NCI-H1694 treated with DMSO at 0.1 percent for 48 hours (cell line): ENCODE measurements at regions not wholly inside any gene's neighbourhood (a gene's known extent, or its start where the extent isn't known, plus 50 kb on each side); places are given as distances from the start of the nearest gene placed in this dataset.
"Not testable (repeated sequence)": the region's sequence is repeated elsewhere in the genome, so short reads cannot be mapped to it uniquely, and the experiment has no call there.

Experiments
- DNase-seq: peaks from one replicate; lab custom pipeline; 2025; lab: John Stamatoyannopoulos, UW

GRCh38 chr17:31748881-31749280 lies 110.2 kb downstream of the COPRS start:
- no peak for DNase-seq

DNA sequence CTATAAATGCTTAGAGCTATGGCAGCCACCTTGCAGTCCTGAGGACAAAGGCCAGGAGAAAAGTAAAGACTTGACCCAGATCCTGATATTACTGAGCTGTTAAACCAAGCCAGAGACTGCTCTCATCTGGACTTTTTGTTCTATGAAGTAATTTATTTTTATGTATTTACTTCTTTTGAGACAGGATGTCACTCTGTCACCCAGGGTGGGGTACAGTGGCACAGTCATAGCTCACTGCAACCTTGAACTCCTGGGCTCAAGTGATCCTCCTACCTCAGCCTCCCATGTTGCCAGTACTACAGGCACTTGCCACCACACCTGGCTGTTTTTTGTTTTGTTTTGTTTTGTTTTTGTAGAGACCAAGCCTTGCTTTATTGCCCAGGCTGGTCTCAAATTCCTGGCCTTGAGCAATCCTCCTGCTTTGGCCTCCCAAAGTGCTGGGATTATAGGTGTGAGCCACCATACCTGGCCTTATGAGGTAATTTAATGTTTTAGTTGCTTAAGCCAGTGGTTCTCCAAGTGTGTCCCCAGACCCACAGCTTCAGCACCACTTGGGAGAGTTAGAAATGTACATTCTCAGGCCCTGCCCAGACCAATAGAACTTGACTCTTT lies 112.1 kb downstream of the COPRS start:
- DNase-seq, result no peak

- peak; percentile 72 for DNase-seq
These were observed 113.0 kb downstream of the COPRS start for GRCh38 chr17:31745964-31746600.

GRCh38 chr17:31744511-31744951 lies 114.5 kb downstream of the COPRS start:
- no peak for DNase-seq

DNA sequence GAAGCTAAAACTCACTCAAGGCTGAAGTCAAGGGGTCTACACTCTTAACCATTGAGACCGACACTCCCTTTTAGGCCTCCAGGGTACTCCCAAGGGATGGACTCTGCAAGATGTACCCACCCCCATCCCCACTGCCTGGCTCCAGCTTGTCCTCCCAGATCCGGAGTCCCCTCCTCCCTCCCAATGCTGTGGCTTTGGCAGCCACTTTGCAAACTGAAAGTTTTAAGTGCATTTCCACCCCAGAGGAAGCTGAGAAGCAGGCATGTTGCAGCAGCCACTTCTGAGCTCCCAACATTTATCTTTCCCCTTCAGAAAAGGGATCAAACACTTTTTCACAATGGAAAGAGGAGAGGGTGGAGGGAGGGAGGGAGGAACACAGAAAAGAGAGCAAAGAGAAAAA lies 115.2 kb downstream of the COPRS start:
- no peak for DNase-seq

- DNase-seq, result no peak
These were observed 117.7 kb downstream of the COPRS start for GRCh38 chr17:31741371-31741770.

DNA sequence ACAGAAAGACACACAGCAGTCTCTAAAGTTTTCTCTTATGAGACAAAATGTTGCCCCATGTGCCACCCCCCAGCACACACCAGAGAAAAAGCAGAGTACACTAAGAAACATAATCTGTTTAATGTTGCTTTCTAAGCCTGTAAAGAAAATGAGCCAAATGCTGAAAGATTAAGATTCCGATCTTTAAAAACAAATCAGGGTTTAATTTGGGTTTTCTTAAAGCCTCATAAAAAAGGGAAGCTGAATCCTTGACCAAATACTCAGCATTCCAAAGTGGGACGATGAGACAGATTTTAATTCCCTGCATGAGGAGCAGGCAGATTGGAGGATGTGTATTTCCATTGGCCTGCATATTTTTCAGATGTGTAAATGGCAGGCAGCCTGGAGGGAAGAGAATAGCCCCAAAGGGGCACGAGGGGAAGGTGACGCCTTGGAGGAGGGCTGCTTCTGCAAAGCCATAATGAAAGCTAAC lies 118.4 kb downstream of the COPRS start:
- DNase-seq, result no peak

- DNase-seq, result no peak
These were observed 119.9 kb downstream of the COPRS start for GRCh38 chr17:31738996-31739699.

- no peak for DNase-seq
These were observed 120.6 kb downstream of the COPRS start for GRCh38 chr17:31738488-31738887.

GRCh38 chr17:31738067-31738466 lies 121.0 kb downstream of the COPRS start:
- no peak for DNase-seq

- no peak for DNase-seq
These were observed 122.0 kb downstream of the COPRS start for GRCh38 chr17:31736855-31737625.

DNA sequence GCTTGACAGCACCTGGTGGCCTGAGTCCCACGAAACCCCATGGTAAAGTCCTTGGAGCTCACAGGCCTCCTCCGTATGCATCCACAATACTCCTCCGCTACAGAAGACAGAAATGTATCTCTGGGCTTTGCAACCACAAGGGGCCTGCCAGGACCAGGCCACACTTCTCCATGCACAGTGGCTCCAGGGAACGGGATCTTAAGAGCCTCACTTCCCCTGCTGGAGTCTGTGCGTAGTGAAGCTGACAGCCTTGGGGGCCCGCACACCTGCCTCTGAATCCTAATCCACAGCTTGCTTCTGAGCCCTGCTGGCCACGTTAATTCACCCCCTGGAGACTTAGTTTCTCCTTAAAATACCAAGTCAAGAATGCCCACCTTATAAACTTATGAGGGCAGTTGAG lies 125.7 kb downstream of the COPRS start:
- no peak for DNase-seq

- DNase-seq, result not testable (repeated sequence)
These were observed 127.4 kb downstream of the COPRS start for GRCh38 chr17:31731585-31732154.

- DNase-seq, result no peak
These were observed 127.9 kb downstream of the COPRS start for GRCh38 chr17:31731118-31731517.

- no peak for DNase-seq
These were observed 132.0 kb downstream of the COPRS start for GRCh38 chr17:31726980-31727427.

- DNase-seq, result no peak
These were observed 134.4 kb downstream of the COPRS start for GRCh38 chr17:31724619-31725018.

- no peak for DNase-seq
These were observed 135.0 kb downstream of the COPRS start for GRCh38 chr17:31724026-31724425.

DNA sequence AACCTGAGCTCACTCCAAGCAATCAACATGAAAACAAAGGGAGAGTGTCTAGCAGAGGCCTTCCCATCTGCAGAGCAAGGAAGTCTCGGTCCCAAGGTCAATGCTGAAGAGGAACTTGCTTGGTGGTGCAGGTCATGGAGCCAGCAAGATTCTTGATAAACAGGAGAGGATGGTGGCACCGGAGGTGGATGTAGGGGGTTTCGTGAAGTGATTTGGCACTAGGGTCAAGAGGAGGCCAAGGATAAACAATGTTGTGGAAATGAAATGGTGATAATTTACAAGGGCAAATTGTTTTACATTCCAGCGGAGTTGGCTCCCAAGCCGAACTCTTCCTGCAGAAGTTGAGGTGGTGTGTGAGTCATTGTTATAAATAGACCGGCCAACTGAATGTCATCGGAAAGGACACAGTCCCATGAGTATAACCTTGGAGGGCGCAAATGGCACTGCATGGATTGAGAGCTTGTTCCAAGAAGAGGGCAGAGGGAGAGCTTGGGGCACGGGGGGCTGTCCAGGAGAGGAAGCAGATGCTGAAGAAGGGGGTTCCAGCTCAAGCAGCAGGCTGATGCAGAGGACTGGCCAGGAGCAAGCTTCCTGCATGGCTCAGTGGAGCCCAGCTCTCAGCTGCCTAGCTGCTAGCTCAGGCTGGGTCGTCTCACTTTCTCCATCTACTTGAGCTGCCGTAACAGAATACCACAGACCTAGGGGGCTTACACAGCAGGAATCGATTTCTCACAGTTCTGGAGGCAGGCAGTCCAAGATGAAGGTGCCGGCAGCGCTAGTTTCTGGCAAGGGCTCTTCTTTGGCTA lies 136.6 kb downstream of the COPRS start:
- no peak for DNase-seq

GRCh38 chr17:31721291-31722025 lies 137.6 kb downstream of the COPRS start:
- DNase-seq, result no peak

DNA sequence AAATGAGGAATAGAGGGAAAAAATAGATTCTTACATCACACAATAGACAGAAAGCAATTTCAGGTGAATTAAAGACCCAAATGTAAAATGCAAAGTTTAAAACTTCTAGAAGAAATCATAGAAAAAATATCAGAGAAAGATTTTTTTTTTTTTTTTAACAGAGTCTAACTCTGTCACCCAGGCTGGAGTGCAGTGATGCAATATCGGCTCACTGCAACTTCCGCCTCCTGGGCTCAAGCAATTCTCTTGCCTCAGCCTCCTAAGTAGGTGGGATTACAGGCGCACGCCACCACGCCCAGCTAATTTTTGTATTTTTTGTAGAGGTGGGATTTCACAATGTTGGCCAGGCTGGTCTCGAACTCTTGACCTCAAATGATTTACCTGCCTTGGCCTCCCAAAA lies 141.8 kb downstream of the COPRS start:
- not testable (repeated sequence) for DNase-seq
